K562 (cell line): ENCODE measurements at regions not wholly inside any gene's neighbourhood (a gene's known extent, or its start where the extent isn't known, plus 50 kb on each side); places are given as distances from the start of the nearest gene placed in this dataset.

Experiments used
- CHCHD3 ChIP-seq: fragments of 250-450 bp; sonication (Bioruptor Pico); IDR thresholded peaks from 2 replicates; pipeline ENCODE4 v2.1.2; 2022; ENCODE audit warnings: mild to moderate bottlenecking
- PURB ChIP-seq: sonication (generic); formaldehyde crosslinking; IDR thresholded peaks from 2 replicates; pipeline ENCODE4 v1.9.0; 2021; ENCODE audit warnings: low read depth, mild to moderate bottlenecking, missing genetic modification reagents

GRCh38 chr10:101293007-101293723 lies 60.8 kb upstream of the BTRC start:
- no peak for TF ChIP-seq PURB (CRISPR knock-in tag)
- TF ChIP-seq CHCHD3 (CRISPR knock-in tag) = no peak
